OCI-LY7 (cell line): ENCODE measurements at regions not wholly inside any gene's neighbourhood (a gene's known extent, or its start where the extent isn't known, plus 50 kb on each side); places are given as distances from the start of the nearest gene placed in this dataset.
"Not testable (repeated sequence)": the region's sequence is repeated elsewhere in the genome, so short reads cannot be mapped to it uniquely, and the experiment has no call there.

Experiments used
- BruUV-seq: library from RNA; stranded (reverse); fragments of 400-500 nt; replicated peaks from 2 replicates; lab custom pipeline; 2021; lab: Mats Ljungman, UMichigan
- CTCF ChIA-PET: fragments of 300-600 bp; sonication (Branson Sonifier 250); formaldehyde crosslinking; loops from one replicate; lab custom pipeline; 2022; ENCODE audit warnings: antibody characterized with exemption; ENCODE audit not compliant: unreplicated experiment; lab: Charles Lee
- POLR2A ChIA-PET: fragments of 300-600 bp; sonication (Branson Sonifier 250); formaldehyde crosslinking; loops from one replicate; lab custom pipeline; 2022; ENCODE audit warnings: antibody characterized with exemption; lab: Charles Lee
- DNase-seq: peaks from one replicate; pipeline ENCODE4 v3.0.0-alpha.2; 2015; ENCODE audit warnings: low spot score
- H2AFZ ChIP-seq: fragments of 200-600 bp; sonication (generic), shearing (Covaris generic); 2 replicates; pipeline ENCODE4 v1.6.1; 2014; ENCODE audit warnings: mild to moderate bottlenecking, antibody characterized with exemption, low read length, moderate library complexity
- H3K27ac ChIP-seq: fragments of 200-600 bp; sonication (generic); 2 replicates; pipeline ENCODE4 v1.5.1; 2014; ENCODE audit warnings: mixed run types, low read depth, mild to moderate bottlenecking, moderate library complexity, low read length, inconsistent platforms; ENCODE audit not compliant: poor library complexity, severe bottlenecking
- H3K36me3 ChIP-seq: fragments of 200-600 bp; sonication (generic); 2 replicates; pipeline ENCODE4 v1.6.1; 2014; ENCODE audit warnings: mild to moderate bottlenecking, antibody characterized with exemption, low read length, moderate library complexity, mixed read lengths; ENCODE audit not compliant: insufficient read depth
- H3K4me1 ChIP-seq: fragments of 200-600 bp; sonication (generic); 2 replicates; pipeline ENCODE4 v1.5.1; 2014; ENCODE audit warnings: mild to moderate bottlenecking, low read length; ENCODE audit not compliant: insufficient read depth, poor library complexity, severe bottlenecking
- H3K4me2 ChIP-seq: fragments of 200-600 bp; sonication (generic); 2 replicates; pipeline ENCODE4 v1.6.1; 2014; ENCODE audit warnings: mild to moderate bottlenecking, low read length
- H3K4me3 ChIP-seq: fragments of 200-600 bp; sonication (generic); 2 replicates; pipeline ENCODE4 v1.5.1; 2014; ENCODE audit warnings: mild to moderate bottlenecking, low read depth, low read length; ENCODE audit not compliant: poor library complexity, severe bottlenecking
- H3K79me2 ChIP-seq: fragments of 200-600 bp; sonication (generic); 2 replicates; pipeline ENCODE4 v1.6.1; 2016; ENCODE audit warnings: low read depth, mild to moderate bottlenecking, low read length, moderate library complexity, mixed read lengths; ENCODE audit not compliant: insufficient read depth
- H3K9me2 ChIP-seq: fragments of 200-600 bp; sonication (generic); 2 replicates; pipeline ENCODE4 v1.6.1; 2016; ENCODE audit warnings: mild to moderate bottlenecking, low read length, mixed read lengths; ENCODE audit not compliant: insufficient read depth
- H3K9me3 ChIP-seq: fragments of 200-600 bp; sonication (generic); 2 replicates; pipeline ENCODE4 v1.6.1; 2014; ENCODE audit warnings: mild to moderate bottlenecking, mixed run types, low read length, mixed read lengths
- H4K20me1 ChIP-seq: fragments of 200-600 bp; sonication (generic); 2 replicates; pipeline ENCODE4 v1.6.1; 2014; ENCODE audit warnings: mild to moderate bottlenecking, antibody characterized with exemption, low read length, moderate library complexity, mixed read lengths; ENCODE audit not compliant: insufficient read depth
- EZH2phosphoT487 ChIP-seq: fragments of 200-600 bp; sonication (generic); IDR thresholded peaks from 2 replicates; pipeline ENCODE4 v1.6.1; 2018; ENCODE audit warnings: low read depth, borderline replicate concordance, mild to moderate bottlenecking, mixed run types, antibody characterized with exemption, low read length, moderate library complexity, mixed read lengths
- intact Hi-C: fragments of 100-400 bp; cut with micrococcal nuclease; formaldehyde crosslinking; loops from one replicate; pipeline ENCODE4 v1.10.0; 2022; ENCODE audit not compliant: unreplicated experiment
- TF ChIP-seq, protein P1 (sequence below): fragments of 200-600 bp; sonication (generic); conservative IDR thresholded peaks from 2 replicates; pipeline ENCODE4 v1.5.1; 2014; ENCODE audit warnings: mild to moderate bottlenecking, antibody characterized with exemption, low read length, moderate library complexity, mixed read lengths

DNA sequence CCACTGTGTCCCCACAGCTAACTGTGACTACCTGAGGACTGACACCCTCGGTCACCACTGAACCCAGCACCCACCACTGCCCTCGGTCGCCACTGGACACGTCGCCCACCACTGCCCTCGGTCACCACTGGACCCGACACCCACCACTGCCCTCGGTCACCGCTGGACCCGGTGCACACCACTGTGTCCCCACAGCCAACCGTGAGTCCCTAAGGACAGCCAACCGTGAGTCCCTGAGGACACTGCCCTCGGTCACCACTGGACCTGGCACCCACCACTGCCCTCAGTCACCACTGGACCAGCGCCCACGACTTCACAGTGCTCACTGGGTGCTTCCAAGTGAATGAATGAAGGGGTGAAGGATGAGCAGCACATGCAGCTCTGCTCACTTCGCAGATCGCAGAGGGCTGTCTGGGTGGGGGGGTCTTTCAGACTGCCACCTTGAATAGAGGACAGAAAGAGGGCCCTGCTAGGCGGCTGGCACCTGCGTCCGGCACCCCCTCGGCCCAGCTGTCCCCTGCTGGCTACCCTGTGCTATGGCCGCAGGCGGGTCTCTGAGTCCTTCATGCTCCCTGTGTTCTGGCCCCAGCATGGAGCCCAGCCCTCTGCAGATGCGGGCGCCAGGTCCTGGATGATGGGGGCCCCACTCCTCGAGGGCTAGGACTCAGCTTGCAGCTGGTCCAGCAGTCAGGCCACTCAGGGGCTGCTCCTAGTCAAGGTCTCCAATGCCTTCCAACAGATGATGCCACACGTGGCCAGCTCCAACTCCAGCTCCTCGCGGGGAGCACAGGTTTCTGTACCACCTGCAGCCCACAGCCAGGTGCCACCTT lies 51.4 kb upstream of the GPC1 start:
- CTCF ChIA-PET, result no interaction called here

DNA sequence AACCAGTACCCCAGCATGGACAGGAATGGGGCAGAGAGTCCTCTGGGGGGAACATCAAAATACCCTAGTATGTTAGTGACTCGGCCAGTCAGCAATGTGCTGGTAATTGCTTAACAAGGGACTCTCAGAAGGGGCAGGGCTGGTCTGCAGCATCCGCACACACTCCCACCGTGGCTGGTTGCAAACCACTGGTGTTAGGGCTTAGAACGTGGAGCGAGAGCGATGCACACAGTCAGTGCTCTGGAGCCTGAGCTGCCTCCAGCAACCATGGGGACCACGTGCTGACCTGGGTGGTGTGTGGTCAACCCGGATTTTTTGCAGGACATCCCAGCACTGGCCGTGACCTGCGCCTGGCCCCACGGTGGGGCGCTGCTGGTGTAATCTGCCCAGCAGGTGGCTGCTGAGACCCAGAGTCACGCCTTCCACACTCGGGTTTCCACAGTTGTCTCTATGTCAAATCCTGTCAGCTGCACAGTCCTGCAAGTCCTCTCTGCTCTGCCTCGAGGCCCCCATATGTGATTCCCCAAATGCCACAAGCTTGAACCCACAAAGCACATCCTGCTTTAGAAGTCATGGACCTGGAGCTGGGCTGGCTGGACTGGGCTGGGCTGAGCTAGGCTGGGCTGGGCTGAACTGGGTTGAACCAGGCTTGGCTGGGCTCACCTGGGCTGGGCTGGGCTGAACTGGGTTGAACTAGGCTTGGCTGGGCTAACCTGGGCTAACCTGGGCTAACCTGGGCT lies 50.6 kb upstream of the GPC1 start:
- Histone ChIP-seq H3K36me3 (no peaks in the 10 kb centered on the region), H4K20me1 (no peaks in the 10 kb centered on the region), H3K4me2 (no peak overlapping the region), H3K9me3 (no peaks in the 10 kb centered on the region), H3K4me3 (no peak overlapping the region), H3K9me2 (no peaks in the 10 kb centered on the region), H2AFZ (no peak overlapping the region), H3K27ac (no peak overlapping the region), H3K79me2 (no peaks in the 10 kb centered on the region), H3K4me1 (no peaks in the 10 kb centered on the region)
- ChIA-PET CTCF (no interaction called here), POLR2A (interaction anchor here (0.6 to 0.9 kb wide), 2 partner anchors 43 to 1407 kb away, joined by 3 to 6 read pairs; no protein-coding TSS in a partner anchor)
- intact Hi-C loops, result no loop called here
- DNase-seq, result no peak
- TF ChIP-seq, protein P1, sequence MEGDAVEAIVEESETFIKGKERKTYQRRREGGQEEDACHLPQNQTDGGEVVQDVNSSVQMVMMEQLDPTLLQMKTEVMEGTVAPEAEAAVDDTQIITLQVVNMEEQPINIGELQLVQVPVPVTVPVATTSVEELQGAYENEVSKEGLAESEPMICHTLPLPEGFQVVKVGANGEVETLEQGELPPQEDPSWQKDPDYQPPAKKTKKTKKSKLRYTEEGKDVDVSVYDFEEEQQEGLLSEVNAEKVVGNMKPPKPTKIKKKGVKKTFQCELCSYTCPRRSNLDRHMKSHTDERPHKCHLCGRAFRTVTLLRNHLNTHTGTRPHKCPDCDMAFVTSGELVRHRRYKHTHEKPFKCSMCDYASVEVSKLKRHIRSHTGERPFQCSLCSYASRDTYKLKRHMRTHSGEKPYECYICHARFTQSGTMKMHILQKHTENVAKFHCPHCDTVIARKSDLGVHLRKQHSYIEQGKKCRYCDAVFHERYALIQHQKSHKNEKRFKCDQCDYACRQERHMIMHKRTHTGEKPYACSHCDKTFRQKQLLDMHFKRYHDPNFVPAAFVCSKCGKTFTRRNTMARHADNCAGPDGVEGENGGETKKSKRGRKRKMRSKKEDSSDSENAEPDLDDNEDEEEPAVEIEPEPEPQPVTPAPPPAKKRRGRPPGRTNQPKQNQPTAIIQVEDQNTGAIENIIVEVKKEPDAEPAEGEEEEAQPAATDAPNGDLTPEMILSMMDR, result no peak
- no peak for TF ChIP-seq EZH2phosphoT487
- no TSS peak for BruUV-seq

More for the DNA sequence above, 51.4 kb upstream of the GPC1 start:
- TF ChIP-seq EZH2phosphoT487, result no peak
- TF ChIP-seq, protein P1, result no peak
- H3K9me3 ChIP-seq, result no peaks in the 10 kb centered on the region
- BruUV-seq, result no TSS peak
- H3K4me2 ChIP-seq, result no peak overlapping the region
- H3K9me2 ChIP-seq, result no peaks in the 10 kb centered on the region
- H4K20me1 ChIP-seq, result no peaks in the 10 kb centered on the region
- H3K4me3 ChIP-seq, result no peak overlapping the region
- H2AFZ ChIP-seq, result no peak overlapping the region
- H3K4me1 ChIP-seq, result no peaks in the 10 kb centered on the region
- no peak overlapping the region for H3K27ac ChIP-seq
- POLR2A ChIA-PET, result no interaction called here
- DNase-seq, result no peak
- no peaks in the 10 kb centered on the region for H3K36me3 ChIP-seq
- intact Hi-C loops, result no loop called here
- no peaks in the 10 kb centered on the region for H3K79me2 ChIP-seq

DNA sequence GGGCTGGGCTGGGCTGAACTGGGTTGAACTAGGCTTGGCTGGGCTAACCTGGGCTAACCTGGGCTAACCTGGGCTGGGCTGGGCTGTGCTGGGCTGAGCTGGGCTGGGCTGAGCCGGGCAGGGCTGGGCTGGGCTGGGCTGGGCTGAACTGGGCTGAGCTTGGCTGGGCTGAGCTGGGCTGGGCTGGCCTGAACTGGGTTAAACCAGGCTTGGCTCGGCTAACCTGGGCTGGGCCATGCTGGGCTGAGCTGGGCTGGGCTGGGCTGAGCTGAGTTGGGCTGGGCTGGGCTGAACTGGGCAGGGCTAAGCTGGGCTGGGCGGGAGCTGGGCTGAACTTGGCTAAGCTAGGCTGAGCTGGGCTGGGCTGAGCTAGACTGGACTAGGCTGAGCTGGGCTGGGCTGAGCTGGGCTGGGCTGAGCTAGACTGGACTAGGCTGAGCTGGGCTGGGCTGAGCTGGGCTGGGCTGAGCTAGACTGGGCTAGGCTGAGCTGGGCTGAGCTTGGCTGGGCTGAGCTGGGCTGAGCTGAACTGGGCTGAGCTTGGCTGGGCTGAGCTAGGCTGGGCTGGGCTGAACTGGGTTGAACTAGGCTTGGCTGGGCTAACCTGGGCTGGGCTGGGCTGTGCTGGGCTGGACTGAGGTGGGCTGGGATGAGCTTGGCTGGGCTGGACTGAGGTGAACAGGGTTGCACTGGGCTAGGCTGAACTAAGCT lies 49.9 kb upstream of the GPC1 start:
- H3K27ac ChIP-seq, H3K4me2 ChIP-seq, H3K36me3 ChIP-seq, BruUV-seq, intact Hi-C loops, H3K4me1 ChIP-seq, H4K20me1 ChIP-seq, H3K9me2 ChIP-seq, H3K79me2 ChIP-seq, DNase-seq, H2AFZ ChIP-seq, H3K4me3 ChIP-seq, H3K9me3 ChIP-seq: not testable (repeated sequence)
- ChIA-PET POLR2A (interaction anchor here (0.6 to 0.9 kb wide), 4 partner anchors 10 to 1407 kb away, joined by 3 to 6 read pairs (median 4); no protein-coding TSS in a partner anchor), CTCF (interaction anchor here (0.6 kb wide), 1 partner anchor 565 kb away, joined by 3 read pairs; no protein-coding TSS in a partner anchor)
